ENCODE measurements at regions not wholly inside any gene's neighbourhood (a gene's known extent, or its start where the extent isn't known, plus 50 kb on each side); places are given as distances from the start of the nearest gene placed in this dataset.

DNA sequence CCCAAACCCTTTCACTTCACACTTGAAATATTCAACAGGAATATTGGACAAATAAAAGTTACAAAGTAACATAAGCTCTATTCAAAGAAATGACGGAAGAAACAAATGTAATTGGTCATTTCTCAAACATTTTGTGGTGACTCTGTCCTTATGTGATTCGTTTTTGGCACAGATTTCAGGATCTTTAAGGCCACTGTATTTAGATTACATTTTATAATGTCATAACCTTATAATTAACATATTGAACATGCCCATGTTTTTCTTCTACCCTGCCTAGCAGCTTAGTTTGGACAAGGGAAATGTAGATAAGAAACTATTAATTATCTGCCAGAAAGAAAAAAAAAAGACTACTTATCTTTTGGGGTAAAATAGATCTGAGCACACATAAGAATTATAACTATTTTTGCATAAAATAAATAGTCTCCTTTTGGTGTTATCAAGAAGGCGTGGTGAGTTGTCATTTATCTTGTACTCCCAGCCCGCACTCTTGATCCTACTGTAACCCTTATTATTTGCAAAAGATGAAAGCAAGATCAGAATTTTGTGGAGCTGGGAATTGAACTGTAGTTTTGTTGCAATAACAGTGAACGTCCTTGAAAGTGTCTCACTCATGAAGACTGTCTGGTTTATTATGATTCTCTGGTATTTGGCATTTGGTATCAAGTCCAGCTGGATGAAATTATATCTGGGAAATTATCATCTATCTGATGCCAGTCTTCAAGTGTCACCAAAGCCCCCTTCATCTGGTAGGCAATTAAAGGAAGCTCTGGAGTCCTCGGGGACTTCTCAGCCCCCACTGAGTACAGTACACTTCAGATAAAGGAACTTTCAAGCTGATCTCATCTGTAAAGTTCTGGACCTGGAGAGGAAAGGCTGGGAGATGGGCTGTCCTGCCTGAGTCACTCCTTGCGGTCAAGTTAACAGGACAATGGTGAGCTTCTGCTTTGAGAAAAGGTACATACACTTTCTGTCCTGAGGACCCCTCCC lies 175.7 kb upstream of the INHBA start:
- no peak for DNase-seq

DNA sequence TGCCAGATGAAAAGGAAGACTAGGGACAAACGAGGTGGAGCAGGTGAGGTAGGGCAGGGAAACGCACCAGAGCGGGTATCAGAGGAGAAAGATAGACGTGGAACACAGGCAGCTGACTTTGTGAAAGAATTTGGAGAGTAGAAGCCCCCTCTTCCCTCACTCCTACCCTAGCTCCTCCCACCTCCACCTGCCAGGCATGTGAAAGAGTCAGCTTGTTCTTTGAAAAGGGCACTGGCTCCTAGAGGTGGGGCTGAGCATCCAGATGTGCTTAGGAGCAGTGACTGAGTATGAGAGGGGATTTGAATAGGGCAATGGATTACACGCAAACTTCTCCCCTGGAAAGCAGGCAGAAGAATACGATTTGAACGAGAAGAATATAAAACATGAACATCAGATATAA lies 174.2 kb upstream of the INHBA start:
- no peak for DNase-seq

DNA sequence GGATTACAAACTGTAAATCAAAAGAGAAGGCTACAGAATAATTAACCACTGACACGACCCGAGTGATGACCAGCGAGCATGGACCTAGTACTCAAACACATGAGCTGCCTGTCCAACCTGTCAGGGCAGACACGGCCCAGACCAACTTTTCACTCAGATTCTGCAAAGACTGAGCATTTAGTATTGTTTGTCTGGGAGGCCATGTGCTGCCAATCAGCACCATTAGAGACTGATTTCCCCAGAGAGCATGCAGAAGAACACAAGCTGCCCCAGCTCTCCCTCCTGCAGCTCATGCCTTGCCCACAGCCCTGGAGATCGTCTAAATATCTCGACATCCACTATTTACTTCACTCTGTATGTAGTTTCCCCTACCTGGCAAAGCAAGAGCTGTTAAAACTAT lies 172.6 kb upstream of the INHBA start:
- no peak for DNase-seq

DNA sequence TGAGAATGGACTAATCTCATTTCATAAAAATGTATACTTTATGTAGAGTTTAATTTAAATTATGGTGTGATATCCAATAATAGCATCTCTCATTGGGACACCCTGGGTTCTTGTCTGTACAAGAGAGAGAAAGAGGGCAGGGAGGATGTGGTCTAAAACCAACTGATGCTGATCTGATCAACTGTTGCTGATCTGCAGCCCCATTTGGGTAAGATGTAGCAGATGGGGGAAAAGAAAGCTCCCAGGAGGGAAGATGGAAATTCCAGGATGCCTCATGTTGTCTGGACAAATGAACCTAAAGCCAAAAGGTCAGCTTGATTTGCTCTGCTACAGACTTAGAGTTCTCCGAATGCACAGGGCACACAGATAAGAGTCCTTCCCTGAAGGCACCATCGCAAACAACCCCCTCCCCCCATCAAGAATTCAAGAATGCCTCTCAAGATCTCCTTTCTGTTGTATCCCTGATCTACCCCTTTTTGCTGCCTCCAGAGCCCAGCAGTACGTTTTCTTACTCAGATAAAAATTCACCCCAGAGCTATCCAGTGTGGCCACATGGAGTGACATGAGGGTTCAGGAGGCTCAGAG lies 171.4 kb upstream of the INHBA start:
- DNase-seq = no peak

DNA sequence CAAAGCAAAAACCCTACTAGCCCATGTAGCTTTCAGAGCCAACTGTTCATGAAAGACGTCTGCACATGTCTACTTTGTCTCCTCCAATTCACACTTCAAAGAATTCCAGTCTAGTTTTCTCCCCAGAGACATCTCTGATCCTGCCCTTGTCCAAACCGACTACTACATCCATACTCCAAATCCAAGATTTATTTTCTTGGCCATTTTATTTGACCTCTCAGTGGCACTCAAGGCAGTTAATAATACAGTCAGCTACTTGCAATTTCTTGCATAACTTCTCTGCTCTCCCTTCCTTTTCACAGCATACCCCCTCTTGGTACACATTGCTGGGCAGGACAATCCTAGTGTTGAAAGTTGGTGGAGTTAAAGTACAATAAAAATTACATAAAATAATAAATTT lies 170.9 kb upstream of the INHBA start:
- DNase-seq = no peak

DNA sequence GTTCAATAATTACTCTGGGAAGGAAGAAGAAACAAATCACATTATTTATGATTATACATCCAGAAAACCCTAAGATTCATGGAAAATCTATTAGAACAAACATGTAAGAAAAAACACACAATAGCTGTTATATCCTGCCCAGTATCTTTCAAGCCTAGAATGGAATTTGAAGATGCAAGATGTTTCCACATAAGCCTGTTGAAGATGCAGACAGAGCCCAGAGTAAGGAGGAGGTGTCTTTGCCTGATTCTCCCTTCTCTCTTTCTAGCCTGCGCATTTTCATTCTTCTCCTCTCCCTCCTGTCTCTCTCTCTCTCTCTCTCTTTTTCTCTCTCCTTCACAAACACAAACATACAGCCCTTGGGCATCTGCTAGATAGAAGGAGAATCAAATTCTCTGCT lies 170.1 kb upstream of the INHBA start:
- DNase-seq = no peak

DNA sequence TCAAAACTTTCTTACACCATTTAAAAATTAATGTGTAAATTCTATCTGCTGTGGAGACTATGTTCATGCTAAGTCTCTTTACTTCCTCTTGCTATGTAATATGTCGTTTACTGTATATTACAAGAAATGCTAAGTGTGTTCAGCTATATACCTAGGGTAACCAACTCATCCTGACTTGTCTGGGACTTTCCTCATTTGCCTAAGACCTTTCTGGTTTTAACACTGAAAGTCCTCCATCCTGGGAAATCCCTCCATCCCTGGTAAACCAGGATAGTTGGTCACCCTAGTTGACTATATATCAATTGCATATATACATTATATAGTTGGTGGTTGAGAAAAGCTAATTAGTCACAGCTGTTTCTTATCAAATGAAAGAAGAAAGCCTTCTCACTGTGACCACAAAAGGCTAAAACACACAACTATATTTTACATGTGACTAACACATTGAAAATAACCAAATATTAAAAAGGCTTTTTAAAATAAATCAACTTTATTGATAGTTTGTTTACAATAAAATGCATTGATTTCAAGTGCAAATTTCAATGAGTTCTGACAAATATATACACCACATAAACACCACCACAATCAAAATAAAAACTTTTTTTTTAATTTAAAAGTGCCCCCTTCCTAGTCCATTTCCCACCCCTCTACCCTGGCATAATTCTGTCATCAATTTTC lies 167.7 kb upstream of the INHBA start:
- no peak for DNase-seq

DNA sequence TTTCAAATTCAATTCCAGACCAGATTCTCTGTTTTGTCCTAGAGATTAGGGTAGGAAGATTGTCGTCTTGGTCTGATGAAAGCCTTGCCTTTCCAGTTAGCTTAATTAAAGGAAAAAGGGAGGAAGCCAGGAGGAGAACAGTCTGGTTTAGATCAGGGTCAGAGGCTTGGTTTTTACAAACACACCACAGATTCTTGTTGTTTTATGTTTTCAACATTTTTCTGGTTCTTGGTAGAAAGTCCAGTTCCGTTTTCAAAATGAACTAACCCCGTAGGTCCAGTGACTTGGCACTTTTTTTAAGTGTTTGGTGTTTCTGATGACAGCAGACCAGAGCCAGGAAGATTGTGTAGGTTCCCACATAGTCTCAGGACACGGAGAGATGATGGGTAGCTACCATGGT lies 167.1 kb upstream of the INHBA start:
- DNase-seq = no peak

DNA sequence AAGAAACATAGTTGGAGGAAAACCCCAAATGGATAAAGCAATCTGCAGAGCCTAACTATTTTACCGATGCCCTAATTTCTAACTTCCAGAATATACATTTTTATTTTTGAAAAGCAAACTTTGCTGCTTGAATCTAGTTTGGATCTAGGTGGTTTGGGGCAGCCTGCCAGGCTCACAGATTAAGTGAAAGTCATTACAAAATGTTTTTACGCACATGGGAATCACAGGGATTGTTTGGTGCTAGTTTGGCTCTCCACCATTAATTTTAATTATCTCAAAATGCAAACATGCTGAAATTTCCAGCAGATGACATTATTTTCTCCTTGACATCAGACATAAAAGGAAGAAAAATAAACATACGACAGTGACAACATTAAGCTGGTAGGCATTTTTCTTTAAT lies 166.7 kb upstream of the INHBA start:
- no peak for DNase-seq

DNA sequence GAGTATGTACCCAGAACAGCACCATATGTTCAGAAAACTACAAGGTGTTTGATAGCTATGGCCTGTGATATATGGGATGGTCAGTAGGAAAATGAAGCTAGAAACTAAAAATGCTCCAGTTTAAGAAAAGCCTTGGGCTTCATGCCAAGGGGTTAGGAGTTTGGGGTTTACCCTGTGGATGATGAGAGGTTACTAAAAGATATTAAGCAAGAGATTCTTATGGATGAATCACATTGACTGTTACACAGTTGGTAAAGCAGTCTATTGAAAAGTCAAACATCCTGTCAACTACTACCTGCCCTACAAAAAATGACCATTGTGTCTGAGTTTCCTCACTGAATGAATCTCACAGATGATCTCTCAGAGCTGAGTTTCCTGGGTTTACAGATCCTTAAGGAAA lies 166.2 kb upstream of the INHBA start:
- DNase-seq = no peak

DNA sequence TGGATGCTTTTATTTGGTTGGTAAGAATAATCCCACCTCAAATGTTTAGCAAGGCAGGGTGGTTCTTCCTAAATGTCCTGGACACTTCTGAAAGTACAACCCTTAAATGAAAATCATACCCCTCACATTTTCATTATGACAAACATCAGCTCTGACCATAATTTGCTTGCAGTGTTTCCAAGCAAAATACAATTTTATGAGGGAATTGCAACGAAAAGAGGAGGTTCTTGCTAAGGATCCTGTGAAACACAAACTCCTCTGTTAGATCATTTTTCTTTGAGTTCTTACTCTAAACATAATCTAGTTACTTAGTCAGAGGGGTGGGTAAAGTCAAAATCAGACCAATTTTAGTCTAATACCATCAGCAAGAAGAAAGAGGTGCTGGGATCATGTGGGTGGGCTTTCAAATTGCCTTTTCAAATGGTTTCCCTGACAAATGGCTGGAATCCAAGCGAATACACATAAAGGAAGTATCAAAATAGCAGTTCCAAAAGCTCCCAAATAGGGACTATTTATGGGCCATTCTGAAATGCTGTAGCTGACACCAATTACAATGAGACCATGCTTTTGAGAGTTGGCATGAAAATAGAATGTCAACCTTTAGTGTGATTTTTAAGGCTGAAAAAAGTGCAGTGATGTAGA lies 164.9 kb upstream of the INHBA start:
- DNase-seq = no peak

DNA sequence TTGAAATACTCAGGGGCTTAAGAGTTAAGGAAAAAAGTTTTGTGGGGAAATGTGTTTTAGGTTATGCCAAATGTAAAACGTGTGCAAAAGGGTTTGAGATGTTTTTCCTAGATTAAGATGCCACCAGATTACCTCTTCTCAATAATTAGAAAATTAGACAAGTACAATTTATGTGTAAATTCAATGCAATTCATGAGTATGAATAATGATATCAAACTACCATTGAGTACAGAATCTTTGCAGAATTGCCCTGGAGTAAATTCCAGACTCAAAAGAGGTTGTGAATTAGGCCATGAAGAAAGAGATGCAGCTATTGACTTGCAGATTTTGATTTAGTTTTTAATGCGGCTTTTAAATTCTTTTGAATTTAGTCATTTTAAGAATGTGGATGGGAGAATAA lies 159.4 kb upstream of the INHBA start:
- no peak for DNase-seq

DNA sequence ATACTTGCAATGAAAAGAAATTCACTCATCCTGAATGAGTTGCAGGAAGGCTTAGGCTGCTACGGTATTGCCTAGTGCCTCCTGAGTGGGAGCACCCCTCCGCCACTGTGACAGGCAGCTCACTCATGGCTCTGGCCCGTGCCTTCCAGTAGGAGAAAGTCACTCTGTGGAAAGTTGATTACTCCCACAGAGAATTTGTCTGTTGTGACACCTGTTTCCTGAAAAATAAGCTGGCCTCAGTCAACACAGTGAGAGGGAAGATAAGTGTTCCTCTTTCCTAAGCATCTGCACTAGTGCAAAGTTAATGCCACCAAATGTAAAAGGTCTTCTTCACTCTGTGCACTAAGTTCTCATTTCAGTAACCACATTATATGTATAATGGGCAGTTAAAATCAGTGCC lies 158.8 kb upstream of the INHBA start:
- no peak for DNase-seq

DNA sequence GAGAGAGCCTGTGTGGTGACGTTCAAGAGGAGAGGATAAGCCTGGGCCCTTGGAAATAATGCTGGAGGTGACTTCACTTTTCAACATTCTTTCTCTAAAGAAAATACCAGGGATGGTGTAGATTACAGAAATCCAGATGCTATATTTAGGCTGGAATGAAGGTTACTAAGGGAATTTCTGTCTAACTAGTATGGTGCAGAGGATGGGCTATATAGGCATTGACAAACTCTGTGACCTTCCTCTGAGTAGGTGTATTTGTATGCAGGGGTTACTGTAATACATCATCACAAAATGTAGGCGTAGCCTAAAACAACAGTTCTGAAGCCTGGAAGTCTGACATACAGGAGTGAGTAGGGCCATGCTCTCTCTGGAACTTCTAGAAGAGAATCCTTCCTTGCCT lies 155.3 kb upstream of the INHBA start:
- no peak for DNase-seq

DNA sequence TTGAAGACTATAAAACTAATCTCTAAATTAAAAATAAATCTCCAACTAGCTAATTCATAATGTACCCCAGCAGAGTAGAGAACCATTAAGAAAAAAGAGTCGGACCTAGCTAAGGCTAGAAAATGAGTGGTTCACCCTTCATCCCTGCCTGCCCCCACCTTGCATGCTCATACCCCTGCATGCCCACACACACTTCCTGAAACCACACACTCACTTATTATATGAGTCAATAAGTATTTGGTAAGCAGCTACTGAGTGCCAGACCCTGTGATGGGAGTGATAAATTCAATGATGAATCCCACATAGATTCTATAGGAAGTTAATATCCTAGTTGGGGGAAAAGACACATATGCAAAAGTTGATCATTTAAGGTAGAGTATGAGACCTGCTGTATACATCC lies 152.9 kb upstream of the INHBA start:
- DNase-seq = no peak

DNA sequence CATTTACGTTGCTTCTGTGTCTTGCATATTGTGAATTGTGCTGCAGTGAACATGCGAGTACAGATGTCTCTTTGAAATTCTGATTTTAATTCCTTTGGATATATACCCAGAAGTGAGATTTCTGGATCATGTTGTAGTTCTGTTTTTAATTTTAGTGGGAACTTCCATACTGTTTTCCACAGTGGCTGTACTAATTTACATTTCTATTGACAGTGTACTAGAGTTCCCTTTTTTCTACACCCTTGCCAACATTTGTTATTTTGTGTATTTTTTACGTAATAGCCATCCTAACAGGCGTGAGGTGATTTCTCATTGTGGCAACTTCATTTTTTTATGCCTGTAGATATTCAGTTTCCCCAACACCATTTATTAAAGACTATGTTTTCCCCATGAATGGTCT lies 144.7 kb upstream of the INHBA start:
- no peak for DNase-seq

DNA sequence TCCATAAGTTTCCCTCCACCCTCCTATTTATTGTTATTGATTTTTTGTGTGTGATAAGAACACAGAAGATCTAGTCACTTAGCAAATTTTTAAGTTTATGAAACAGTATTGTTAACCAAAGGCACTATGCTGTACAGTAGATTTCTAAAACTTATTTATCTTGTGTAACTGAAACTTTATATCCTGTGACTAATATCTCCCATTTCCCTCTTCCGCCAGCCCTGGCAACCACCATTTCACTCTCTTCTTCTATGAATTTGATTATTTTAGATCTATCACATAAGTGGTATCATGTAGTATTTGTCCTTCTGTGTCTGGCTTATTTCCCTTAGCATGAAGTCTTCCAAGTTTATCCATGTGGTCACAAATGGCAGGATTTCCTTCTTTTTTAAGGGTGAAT lies 144.3 kb upstream of the INHBA start:
- no peak for DNase-seq

DNA sequence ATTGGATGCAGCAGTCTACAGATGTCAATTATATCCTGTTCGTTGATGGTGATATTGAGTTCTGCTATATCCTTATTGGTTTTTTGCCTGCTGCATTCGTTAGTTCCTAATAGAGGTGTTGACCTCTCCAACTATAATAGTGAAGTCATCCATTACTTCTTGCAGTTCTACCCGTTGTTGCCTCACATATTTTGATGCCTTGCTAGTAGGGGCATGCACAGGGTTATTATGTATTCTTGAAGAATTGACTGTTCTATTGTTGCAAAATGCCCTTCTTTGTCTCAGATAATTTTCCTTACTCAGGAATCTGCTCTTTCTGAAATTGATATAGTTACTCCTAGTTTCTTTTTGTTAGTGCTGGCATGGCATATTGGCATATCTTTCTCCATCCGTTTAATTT lies 140.1 kb upstream of the INHBA start:
- DNase-seq = no peak

DNA sequence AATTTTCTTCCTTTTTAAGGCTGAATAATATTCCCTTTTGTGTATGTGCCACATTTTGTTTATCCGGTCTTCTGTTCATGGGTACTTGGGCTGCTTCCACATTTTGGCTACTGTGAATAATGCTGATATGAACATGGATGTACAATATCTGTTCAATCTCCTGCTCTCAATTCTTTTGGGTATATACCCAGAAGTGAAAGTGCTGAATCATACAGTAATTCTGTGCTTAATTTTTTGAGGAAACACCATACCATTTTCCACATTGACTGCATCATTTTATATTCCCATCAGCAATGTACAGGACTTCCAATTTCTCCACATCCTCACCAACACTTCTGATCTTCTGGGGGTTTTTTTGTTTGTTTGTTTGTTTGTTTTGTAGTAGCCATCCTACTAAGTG lies 135.0 kb upstream of the INHBA start:
- DNase-seq = no peak

DNA sequence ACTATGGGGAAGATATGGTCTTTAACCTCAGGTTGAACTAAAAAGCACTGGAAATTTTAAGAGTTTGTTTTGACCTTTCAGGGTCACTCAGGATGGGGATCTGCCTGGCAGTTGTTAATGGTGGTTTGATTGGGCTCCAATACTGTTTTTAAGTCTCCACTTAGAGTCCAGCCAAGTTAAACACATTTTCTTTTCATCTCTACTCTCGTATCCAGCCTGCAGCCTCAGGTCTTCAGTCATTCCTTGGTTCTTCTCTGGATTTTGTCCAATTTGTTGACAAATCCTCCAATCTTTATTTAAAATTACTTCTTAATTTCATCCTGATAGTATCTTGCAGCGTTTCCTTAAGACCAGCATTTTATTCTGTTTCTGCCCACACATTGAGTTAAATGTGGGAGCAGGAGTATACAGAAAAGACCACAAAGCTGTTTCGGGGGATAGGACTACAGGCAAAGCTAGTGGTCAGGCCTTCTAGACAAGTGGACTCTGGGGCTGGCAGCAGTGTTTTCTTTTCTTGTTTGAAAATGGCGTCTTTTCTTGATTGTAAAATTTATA lies 133.2 kb upstream of the INHBA start:
- DNase-seq = no peak

DNA sequence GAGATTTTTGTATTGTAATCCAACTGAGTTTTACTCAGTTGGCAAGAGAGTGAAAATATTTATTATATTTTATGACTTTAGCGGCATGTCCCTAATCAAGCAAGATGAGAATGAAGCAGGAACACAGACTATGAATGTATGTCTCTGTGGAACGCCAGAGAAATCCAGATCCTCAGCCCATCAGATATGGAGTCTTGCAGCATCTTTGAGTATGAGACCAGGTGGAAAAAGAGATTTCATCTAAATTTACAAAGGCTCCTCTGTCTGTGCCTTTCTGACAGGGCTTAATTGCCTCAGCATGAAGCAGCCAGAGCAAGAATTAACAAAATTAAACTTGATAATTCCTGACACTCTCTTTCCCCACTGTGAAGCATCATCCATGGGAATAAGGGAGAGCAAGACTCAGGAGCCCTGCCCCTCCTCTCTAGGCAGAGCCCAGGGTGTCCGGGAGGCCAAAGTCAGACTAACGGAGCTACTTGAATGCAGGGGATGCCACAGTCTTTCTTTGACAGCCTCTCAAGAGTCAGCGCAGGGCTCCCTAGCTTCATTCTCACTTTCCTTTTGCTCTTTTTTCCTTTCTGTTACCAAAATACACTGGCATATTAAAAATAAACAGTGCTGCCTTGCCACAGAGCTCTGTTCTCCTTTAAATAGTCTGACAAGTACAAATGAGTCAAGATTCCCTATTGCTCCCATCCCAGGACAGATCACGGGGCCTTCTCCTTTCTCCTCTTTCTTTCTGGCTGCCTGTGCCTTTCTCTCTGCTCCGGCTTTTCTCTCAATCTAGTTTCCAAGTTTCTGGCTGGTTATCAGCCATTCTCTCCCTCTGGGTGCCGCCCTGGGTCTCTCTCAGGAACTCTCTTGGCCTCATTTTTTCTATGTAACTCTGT lies 132.2 kb upstream of the INHBA start:
- DNase-seq = no peak

DNA sequence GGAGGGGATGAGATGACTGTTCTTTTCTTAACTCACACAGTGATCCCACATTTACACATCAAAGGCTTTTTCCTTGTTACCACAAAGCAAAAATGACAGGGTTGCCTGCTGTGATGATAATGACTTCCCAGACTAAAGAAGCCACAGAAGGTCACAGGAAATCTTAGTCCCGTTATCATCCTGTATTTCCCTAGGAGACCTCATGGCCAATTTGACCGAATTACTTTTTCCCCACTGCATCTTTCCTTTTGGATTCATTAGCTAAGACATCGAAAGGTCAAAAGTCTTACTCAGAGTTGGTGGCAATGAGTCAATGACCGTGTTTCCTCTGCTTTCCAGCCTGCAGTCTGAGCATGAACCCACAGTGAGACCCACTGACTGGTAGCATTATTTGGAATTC lies 130.1 kb upstream of the INHBA start:
- no peak for DNase-seq

All from activated effector memory CD4-positive, alpha-beta T cell treated with Interleukin-2 at 50 U/mL for 16 hours (primary cell).